ENCODE measurements at regions not wholly inside any gene's neighbourhood (a gene's known extent, or its start where the extent isn't known, plus 50 kb on each side); places are given as distances from the start of the nearest gene placed in this dataset.

DNA sequence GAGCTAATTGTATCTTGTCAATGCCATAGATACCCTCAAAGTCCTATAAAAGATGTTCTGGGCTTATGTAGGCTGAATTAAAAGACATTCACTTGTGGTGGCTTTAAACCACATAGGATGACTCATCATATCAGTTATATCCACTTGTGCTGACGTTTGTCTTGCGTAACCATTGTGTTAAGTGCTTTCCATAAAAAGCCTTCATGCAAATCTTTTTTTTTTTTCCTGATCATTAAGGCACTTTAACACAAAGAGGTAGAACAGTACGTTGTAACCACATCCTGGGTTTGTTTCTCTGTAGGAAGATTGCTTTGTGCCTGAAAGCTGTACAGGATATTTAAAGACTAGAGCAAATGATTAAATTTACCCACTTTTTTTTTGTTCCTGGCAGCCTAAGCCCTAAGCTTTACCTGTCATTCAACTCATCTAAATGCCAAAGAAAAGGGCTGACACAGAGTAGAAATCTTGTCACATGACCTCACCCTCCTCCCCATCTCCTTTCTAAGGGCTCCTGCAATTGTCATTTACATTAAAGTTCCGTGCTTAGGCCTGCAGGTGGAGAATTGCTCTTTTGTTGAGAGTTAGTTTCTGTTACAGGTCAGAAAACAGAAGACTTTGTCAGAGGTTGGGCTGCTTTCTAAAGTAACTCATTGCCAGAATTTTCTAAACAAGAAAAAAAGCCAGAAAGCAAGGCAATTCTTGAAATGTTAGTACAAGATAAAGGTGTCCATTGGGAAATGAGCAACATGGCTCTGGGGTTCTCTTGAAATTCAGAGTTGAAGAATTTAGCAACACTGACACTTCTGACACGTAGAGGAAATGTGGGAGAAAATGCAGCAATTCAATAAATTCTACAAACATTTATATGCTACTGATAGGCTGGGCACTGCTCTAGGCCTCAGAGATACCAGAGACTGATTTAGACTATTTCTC lies 555.6 kb downstream of the PPARGC1A start:
- DNase-seq (ENCODE audit: low spot score): no peak

DNA sequence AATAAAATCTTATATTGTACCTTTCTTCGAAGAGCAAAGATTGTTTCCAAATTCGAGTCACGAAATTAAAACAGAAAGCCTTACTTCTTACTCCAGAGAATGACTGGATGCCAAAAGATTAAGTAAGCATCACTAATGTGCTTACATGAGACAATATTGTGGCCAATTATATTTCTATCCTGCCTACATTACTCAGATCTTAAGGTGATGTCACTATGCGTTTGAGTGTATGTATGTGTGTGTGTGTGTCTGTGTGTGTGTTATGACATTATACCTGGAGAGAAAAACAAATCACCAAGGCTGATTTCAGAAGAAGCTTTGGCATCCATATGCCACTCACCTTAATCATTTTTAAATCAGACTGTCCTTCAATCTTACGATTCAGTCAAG lies 556.3 kb downstream of the PPARGC1A start:
- no peak for DNase-seq (ENCODE audit: low spot score)

DNA sequence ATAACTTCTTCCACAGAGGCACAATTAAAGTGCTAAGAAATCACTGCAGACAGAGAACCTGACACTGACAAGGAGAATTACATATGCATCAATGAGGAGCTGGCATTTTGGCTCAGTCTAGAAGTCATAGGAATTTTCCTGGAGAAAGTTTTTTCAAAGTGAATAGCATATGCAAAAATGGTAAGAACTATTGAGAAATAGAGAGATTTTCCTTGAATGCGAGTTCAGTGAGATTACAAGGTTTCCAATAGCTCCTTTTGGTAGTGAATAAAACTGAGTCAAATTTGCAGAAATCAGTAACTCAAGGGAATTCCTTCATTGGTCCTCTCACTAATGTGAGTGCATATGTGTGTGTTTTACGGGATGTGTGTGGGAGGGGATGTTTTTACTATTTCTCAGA lies 557.5 kb downstream of the PPARGC1A start:
- no peak for DNase-seq (ENCODE audit: low spot score)

DNA sequence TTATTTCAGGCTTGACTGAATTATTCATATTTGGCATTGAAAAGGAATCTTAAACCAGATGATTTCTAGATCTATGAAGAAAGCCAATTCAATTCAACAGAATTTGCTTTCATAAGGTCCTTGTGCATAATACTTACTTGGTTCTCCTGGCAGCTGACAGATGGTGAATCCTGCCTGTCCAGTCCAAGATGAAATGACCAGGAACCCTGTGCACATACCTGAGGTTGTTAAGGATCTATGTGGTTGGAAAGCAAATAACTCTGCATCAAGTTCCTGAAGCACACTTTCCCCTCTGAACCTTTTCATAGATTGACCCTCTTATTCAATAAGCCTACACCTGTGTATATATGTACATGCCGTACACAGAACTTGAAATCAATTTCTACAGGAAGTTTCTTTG lies 562.7 kb downstream of the PPARGC1A start:
- DNase-seq (ENCODE audit: low spot score): no peak

DNA sequence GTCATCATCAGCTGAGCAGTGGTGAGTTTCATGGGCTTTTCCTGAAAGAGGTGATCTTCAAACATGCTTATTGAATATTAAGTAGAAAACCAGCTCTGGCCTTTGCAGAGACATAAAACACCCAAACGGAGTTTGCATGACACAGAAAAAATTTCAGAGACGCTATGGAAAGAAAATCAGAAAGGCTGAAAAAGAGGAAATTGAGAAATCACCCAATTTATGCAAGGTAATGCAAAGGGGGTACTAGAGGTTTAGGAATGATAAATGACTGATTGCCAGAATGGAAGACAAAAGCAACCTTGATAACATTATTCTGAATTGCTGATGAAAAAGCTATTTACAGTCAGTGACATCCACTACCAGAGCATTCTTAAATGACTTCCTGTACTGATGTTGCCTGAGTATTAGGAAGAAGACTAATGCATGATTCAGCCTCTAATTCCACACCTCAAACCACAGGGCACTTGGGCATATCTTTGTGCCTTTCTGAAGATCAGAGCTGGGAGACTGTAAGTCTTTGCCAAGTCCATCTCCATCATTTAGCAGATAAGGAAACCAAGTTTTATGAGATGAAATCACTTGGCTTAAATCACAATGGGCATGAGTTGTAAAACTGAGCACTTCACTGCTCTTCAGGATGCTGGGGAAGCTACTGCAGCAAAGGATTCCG lies 565.7 kb downstream of the PPARGC1A start:
- DNase-seq (ENCODE audit: low spot score): no peak

DNA sequence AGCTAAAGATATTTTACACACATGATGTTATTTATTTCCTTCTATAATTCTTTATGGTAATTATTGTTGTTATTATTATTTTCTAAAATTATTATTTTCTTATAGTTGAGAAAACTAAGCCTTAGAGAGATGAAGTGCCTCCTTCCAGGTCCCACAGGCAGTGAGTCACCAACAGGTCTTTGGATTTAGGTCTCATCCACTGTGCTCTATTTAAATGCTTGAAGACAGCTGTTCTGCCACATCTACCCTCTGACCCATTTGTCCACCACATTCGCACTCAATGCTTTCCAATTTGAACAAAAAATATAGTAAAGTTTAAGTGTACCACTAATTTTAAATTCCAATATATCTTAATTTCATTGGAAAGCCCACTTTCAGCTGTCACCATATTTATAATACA lies 566.4 kb downstream of the PPARGC1A start:
- DNase-seq (ENCODE audit: low spot score): no peak

DNA sequence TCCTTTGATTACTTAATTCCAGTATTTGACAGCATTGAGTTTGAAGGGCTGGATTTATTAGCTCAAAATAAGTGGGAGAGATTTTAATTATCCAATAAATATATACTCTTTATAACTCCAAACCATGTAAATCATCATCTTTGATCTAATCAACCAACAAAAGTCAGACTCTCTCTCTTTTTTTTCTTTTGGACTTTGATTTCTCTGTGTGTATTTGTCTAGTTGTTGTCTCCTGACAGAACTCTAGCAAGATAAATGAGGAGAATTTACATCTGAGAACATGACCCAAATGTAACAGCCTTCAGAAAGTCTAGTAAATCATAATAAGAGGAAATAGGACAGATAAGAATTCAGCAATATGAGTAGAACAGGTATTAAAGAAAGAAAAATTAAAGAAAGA lies 567.1 kb downstream of the PPARGC1A start:
- DNase-seq (ENCODE audit: low spot score): no peak

DNA sequence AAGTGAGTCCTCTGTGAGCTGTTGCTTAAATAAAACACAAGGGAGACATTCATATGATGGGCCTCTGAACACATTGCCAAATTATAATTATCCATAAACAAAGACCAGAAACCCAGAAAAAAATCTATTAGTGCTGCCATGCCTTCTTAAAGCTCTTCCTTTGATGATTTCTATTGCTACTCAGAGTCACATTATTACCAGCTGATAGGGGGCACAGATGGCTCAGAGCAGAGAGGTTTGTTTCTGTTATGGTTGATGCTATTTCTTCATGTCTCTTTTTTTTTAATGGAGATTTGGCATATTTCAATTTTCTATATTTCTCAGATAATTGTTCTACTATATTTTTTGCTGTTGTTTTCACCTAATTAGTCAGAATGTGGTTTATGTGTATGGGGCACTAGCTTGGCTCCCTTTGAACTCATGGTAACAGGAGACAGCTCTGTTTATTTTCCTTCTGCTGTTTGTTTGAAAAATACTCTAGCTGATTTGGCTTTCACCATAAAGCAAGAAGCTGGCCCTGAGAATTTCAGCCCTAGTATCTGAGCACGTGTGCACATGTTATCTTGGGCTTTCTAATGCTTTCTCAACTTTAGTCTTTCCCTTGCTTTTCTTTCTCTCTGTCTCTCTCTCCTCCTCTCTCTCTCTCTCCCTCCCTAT lies 568.8 kb downstream of the PPARGC1A start:
- no peak for DNase-seq (ENCODE audit: low spot score)

DNA sequence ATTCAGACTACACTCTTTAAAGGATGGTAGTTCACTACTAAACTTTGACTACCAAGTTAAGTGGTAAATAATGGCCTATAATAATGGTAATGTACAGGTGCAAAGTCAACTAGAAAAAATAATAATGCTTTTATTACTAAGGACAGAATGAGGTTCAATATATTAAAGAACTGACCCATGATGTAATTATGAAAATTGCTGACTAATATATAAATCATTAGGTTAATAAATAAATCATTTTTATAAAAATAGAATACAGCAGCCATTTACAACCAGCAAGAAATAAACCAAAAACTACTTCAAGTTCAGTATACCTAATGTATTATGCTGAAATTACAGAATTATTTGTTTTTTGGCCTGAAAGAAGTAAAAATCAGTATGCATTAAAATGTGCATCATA lies 577.2 kb downstream of the PPARGC1A start:
- no peak for DNase-seq (ENCODE audit: low spot score)

DNA sequence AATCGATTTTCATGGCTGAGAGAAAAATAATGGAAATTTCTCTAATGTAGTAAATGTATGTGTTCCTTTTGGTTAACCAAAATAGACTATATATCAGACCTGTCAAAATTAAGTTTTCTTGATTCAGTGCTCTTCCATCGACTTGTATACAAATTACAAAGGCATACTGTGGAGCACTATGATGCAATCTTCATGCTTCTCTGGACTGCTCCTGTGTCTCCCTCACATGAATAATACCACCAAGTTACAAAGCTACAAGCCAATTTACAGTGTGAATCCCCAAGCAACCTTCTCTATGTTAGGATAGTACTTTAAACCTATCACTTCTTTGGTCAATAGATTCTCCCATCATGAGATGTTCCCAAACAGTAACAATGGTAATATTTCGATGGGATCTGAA lies 577.9 kb downstream of the PPARGC1A start:
- no peak for DNase-seq (ENCODE audit: low spot score)

DNA sequence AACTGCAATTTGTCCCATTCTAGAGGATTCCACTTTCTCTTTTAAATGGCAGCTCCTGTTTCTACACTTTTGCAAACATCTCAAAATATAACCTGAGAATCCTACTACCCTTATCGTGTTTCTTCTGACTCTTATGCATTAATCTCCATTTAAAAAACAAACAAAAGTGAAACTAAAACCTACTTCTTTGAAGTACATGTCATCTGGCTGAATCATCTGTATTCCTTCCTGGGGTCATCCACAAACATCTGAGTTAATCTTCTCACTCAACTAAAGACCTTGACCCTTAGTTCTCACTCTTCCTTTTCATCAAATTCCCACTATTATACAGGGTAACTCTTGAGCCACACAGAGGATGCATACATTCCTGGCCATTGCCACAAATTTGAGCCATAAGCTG lies 584.8 kb downstream of the PPARGC1A start:
- no peak for DNase-seq (ENCODE audit: low spot score)

DNA sequence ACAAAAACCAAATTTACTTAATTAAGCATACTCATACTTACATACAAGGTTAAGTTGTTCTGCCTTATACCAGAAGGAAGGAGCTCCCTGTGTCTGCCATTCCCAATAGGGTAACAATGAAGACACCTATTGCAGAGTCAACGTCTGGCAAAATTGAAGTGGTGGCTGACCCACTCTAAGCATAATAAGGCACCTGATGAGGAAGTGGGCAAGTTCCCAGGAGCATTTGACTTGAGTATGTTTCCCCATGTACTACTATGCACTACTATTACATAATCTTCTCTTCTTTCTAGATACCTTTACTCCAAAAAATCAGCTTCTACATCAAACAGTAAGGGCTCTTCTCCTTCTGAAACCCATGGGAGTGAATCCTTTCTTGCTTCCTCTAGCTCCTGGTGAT lies 591.5 kb downstream of the PPARGC1A start:
- no peak for DNase-seq (ENCODE audit: low spot score)

DNA sequence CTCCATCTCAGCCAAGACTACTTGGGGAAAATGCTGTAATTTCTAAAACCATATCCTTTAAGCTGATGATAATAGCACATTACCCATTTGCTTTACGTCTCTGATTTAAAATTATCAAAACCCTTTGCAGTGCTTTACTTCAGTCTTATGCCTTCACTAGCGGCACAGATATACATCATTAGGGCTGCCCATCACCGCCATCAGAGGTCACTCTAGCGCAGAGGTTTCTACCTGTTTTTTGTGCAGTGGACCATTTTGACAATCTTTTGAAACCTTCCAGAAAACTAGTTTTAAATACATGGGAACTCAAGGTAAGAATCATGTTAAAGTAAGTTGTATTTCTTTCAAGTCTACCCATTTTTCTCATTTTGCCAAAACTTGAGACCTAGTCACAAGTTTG lies 592.5 kb downstream of the PPARGC1A start:
- DNase-seq (ENCODE audit: low spot score): no peak

DNA sequence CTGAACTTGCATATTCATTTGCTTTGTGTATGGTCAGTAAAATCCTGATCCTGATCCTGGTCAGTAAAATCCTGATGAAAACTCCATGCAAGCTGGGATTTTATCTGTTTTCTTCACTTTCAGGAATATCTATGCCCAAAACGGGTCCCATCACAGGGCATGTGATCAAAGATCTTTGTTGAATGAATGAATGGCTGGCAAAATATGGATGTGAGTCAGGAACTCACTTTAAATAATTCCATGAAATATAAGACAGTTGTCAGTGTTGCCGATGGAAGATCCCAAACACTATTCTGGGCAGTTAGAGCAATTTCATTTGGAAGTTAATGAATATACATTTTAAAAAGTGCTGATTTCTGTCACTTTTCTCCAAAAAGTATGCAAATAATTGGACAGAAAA lies 598.4 kb downstream of the GBA3 start:
- no peak for DNase-seq (ENCODE audit: low spot score)

DNA sequence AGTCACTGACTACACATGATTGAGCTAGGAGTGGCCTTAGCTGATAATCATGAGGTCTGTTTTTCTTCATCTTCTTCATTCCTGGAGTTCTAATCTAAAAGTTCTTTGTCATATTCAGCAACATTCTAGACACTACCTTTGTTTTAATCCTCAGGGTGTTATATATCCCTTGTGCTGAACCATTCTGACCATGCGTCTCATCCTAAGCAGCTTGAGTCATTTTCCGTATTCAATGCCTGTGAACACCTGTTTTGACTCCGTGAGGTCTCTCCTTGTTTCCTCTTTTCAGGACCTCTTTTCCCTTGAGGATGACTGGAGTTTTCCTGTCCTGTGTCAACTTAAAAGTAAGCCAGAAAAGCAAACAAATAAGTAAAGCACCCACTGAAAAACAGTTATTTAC lies 597.9 kb downstream of the GBA3 start:
- no peak for DNase-seq (ENCODE audit: low spot score)

DNA sequence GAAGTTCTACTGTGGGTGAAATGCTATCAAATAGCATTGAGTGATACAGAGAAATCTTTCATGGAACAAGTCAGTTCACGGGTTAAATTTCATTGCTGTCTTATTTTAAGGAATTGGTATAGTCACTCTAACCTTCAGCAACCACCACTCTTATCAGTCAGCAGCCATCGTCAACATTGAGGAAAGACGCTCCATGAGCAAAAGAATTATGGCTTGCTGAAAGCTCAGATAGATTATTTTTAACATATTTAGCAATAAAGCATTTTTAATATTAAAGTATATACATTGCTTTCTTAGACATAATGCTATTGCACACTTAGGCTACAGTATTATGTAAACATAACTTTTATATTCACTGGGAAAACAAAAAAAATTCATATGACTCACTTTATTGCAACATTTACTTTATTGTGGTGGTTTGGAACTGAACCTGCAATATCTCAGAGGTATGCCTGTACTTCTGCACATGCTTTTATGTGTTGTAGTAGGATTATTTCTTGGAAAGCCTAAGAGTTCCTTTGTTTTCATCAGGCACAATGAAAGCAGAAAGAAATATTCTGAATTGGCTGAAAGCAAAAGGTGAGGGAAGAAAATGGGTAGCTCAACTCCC lies 586.7 kb downstream of the GBA3 start:
- no peak for DNase-seq (ENCODE audit: low spot score)

DNA sequence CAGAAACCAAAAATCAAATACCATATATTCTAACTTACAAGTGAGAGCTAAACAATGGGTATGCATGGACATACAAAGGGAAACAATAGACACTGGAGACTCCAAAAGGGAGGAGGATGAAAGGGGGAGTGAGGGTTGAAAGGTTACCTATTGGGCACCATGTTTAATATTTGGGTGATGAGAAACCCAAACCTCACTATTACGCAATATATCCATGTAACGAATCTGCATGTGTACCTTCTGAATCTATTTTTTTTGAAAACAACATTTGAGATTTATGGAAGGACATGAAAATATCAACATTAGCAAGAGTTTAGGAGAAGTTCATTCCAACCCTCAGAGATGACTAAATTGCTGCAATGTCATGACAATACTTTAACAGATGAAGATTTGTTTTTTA lies 586.1 kb downstream of the GBA3 start:
- no peak for DNase-seq (ENCODE audit: low spot score)

DNA sequence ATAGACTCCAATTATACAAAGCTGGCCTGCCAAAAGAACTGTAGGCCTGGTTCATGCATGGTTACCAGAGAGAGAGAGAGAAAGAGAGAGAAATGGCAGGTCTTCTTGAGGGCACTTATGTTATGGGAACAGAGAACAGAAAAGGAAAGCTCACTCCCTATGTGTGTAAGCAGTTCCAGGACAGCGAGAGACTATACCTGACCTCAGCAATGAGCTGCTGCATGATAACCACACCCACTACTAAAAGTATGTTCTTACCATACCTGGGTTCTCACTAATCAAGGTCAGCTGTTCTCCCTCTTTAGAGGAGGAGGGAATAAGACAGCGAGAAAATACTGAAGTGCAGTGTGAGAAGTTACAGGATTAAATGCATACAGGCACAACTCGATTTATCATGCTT lies 583.3 kb downstream of the GBA3 start:
- no peak for DNase-seq (ENCODE audit: low spot score)

DNA sequence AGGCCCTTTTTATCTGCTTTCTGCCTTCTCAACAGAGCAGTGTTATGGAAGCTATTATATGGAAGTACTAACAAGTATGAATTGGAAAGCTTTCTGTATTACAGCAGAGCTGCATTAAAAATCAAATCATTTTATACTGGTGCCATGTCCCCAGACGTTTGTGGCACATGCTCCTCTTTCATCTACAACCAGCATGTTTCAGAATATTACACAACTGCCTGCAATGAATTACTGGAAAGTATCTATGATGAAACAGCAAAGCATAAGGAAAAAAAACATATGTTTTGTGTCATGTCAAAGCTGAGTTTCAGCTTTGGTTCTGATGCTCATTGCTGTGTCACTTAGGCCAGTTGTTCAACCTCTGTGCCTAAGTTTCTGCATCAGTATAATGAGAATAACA lies 576.8 kb downstream of the GBA3 start:
- DNase-seq (ENCODE audit: low spot score): no peak

DNA sequence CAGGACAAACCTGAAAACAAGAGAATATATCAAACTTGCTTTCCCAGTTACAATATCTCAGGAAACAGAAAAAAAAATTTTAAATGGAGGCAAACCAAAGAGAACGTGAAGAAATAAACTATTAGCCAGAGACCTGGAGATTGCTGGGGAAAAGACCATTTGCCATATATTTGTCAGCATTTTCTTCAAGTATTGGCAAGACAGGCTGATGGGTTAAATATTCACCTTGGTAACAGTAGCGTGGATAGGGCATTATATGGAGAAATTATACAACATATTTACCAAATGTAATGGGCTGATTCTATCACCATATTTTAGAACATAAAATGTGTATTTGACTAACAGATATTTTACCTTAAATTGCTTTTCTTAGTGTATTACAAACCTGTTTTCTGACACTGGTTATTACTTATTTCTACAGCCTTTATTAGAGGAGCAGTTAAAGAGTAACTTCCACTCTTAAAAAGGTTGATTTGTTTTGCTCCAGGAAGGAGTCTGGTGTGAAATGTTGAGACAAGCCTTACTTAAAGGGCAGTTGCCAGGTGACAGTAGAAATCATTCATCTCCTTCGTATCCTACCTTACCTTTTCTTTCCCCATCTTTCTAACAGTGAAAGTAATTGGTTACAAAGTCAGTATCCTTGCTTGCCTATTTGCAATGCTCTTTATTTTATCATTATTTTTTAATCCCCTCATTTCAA lies 575.5 kb downstream of the GBA3 start:
- no peak for DNase-seq (ENCODE audit: low spot score)

DNA sequence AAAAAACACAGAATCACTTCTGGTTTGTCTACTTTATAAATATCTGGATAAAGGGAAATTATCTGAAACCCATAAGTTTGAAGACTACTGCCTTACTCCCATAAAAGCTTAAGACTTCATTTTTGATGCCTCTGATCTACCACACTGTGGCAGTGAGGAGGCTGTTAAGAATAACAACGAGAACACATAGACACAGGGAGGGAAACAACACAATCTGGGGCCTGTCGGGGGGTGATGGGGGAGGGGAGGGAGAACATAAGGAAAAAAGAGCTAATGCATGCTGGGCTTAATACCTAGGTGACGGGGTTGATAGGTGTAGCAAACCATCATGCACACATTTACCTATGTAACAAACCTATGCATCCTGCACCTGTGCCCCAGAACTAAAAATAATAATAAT lies 573.7 kb downstream of the GBA3 start:
- DNase-seq (ENCODE audit: low spot score): no peak

DNA sequence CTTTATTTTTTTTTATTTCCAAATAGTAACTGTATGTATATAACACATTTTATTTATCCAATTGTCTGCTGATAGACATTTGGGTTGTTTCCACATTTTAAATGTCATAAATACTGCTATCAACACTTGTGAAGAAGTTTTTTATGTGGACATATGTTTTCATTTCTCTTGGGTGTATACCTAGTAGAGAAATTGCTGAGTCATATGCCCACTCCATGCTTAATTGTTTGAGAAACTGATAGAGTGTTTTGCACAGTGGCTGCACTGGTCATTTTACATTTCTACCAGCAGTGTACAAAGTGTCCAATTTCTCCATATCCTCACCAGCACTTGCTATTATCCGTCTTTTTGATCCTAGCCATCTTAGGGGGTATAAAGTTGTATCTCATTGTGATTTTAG lies 567.8 kb downstream of the GBA3 start:
- no peak for DNase-seq (ENCODE audit: low spot score)

All from pons (tissue), 1 donor.